GM20000 (cell line): ENCODE measurements at regions not wholly inside any gene's neighbourhood (a gene's known extent, or its start where the extent isn't known, plus 50 kb on each side); places are given as distances from the start of the nearest gene placed in this dataset.

Experiments
- DNase-seq: peaks from one replicate; pipeline ENCODE4 v3.0.0; 2012; ENCODE audit warnings: low spot score
- CTCF ChIP-seq: IDR thresholded peaks from 2 replicates; pipeline ENCODE4 v1.5.1; 2012; ENCODE audit warnings: mild to moderate bottlenecking, control low read depth; ENCODE audit errors: extremely low read depth, missing control alignments

- DNase-seq: no peak
- no peak for TF ChIP-seq CTCF
Measured at GRCh38 chr11:41826085-41826484, 366.6 kb upstream of the LRRC4C start.

GRCh38 chr11:41836431-41836830 is 377.0 kb upstream of the LRRC4C start:
- no peak for DNase-seq
- no peak for TF ChIP-seq CTCF

GRCh38 chr11:41842673-41843072 is 383.2 kb upstream of the LRRC4C start:
- no peak for TF ChIP-seq CTCF
- no peak for DNase-seq

GRCh38 chr11:41845066-41845465 is 385.6 kb upstream of the LRRC4C start:
- TF ChIP-seq CTCF: no peak
- no peak for DNase-seq

GRCh38 chr11:41848349-41848748 is 388.9 kb upstream of the LRRC4C start:
- TF ChIP-seq CTCF: no peak
- DNase-seq: no peak

- no peak for TF ChIP-seq CTCF
- no peak for DNase-seq
Measured at GRCh38 chr11:41849250-41849649, 389.8 kb upstream of the LRRC4C start.

- TF ChIP-seq CTCF: no peak
- DNase-seq: no peak
Measured at GRCh38 chr11:41851743-41852142, 392.3 kb upstream of the LRRC4C start.
